PC-3 (cell line): ENCODE measurements at regions not wholly inside any gene's neighbourhood (a gene's known extent, or its start where the extent isn't known, plus 50 kb on each side); places are given as distances from the start of the nearest gene placed in this dataset.

ENCODE experiments used
- ATAC-seq: fragments of 200-7000 bp; cut with Tn5 transposase; 2 replicates; pipeline ENCODE4 v1.9.1; 2020; ENCODE audit warnings: mild to moderate bottlenecking, moderate library complexity
- BruUV-seq: library from RNA; stranded (reverse); fragments of 400-500 nt; replicated peaks from 2 replicates; lab custom pipeline; 2021; lab: Mats Ljungman, UMichigan
- CTCF ChIA-PET: fragments of 300-600 bp; sonication (Branson Sonifier 250); formaldehyde crosslinking; loops from one replicate; lab custom pipeline; 2022; ENCODE audit warnings: antibody characterized with exemption; lab: Charles Lee
- POLR2A ChIA-PET: fragments of 300-600 bp; sonication (Branson Sonifier 250); formaldehyde crosslinking; loops from one replicate; lab custom pipeline; 2022; ENCODE audit warnings: antibody characterized with exemption; ENCODE audit not compliant: unreplicated experiment; lab: Charles Lee
- DNase-seq: peaks from one replicate; pipeline ENCODE4 v3.0.0-alpha.2; 2015
- H2AFZ ChIP-seq: fragments of 300-600 bp; sonication (generic); 2 replicates; pipeline ENCODE4 v1.6.0; 2016; ENCODE audit warnings: antibody characterized with exemption, low read length
- H3F3A ChIP-seq: fragments of 300-600 bp; sonication (generic); one replicate; pipeline ENCODE4 v1.6.0; 2017; ENCODE audit warnings: antibody characterized with exemption, low read length, control low read depth, mild to moderate bottlenecking; ENCODE audit not compliant: unreplicated experiment
- H3K27ac ChIP-seq: fragments of 300-600 bp; sonication (generic); 2 replicates; pipeline ENCODE4 v1.5.1; 2016; ENCODE audit warnings: mild to moderate bottlenecking, low read length
- H3K27me3 ChIP-seq: fragments of 300-600 bp; sonication (generic); 2 replicates; pipeline ENCODE4 v1.6.1; 2016; ENCODE audit warnings: low read length, mixed read lengths
- H3K36me3 ChIP-seq: fragments of 300-600 bp; sonication (generic); 2 replicates; pipeline ENCODE4 v1.6.1; 2016; ENCODE audit warnings: low read depth, mixed run types, low read length, mixed read lengths
- H3K4me1 ChIP-seq: fragments of 300-600 bp; sonication (generic); 2 replicates; pipeline ENCODE4 v1.5.1; 2016; ENCODE audit warnings: low read length; ENCODE audit not compliant: insufficient read depth
- H3K4me2 ChIP-seq: fragments of 300-600 bp; sonication (generic); 2 replicates; pipeline ENCODE4 v1.6.0; 2016; ENCODE audit warnings: low read length
- H3K4me3 ChIP-seq: fragments of 300-600 bp; sonication (generic); 2 replicates; pipeline ENCODE4 v1.5.1; 2016; ENCODE audit warnings: mild to moderate bottlenecking, low read length, mixed read lengths
- H3K79me2 ChIP-seq: fragments of 300-600 bp; sonication (generic); 2 replicates; pipeline ENCODE4 v1.6.1; 2017; ENCODE audit warnings: low read length, mixed read lengths
- H3K9ac ChIP-seq: fragments of 300-600 bp; sonication (generic); 2 replicates; pipeline ENCODE4 v1.6.0; 2016; ENCODE audit warnings: mild to moderate bottlenecking, low read length
- H3K9me2 ChIP-seq: fragments of 300-600 bp; sonication (generic); replicated peaks from 2 replicates; pipeline ENCODE4 v1.6.1; 2016; ENCODE audit warnings: mixed run types, low read length, mixed read lengths
- H3K9me3 ChIP-seq: fragments of 300-600 bp; sonication (generic); 2 replicates; pipeline ENCODE4 v1.6.1; 2016; ENCODE audit warnings: low read length, mixed read lengths
- H4K20me1 ChIP-seq: fragments of 300-600 bp; sonication (generic); 2 replicates; pipeline ENCODE4 v1.6.1; 2016; ENCODE audit warnings: low read length, mixed read lengths
- CTCF ChIP-seq: fragments of 300-600 bp; sonication (generic); conservative IDR thresholded peaks from 2 replicates; pipeline ENCODE4 v1.5.1; 2017; ENCODE audit warnings: antibody characterized with exemption, low read depth, mild to moderate bottlenecking, low read length
- EZH2 ChIP-seq: fragments of 300-600 bp; sonication (generic); IDR thresholded peaks from one replicate; pipeline ENCODE4 v1.6.1; 2017; ENCODE audit warnings: antibody characterized with exemption, mild to moderate bottlenecking, low read length; ENCODE audit not compliant: unreplicated experiment
- EZH2phosphoT487 ChIP-seq: fragments of 300-600 bp; sonication (generic); IDR thresholded peaks from 2 replicates; pipeline ENCODE4 v1.6.1; 2018; ENCODE audit warnings: mild to moderate bottlenecking, antibody characterized with exemption, low read length, borderline replicate concordance
- intact Hi-C: fragments of 100-400 bp; cut with micrococcal nuclease; formaldehyde crosslinking; loops from 2 replicates; pipeline ENCODE4 v1.9.0; 2023

- no peaks in the 10 kb centered on the region for H3F3A ChIP-seq
- H3K36me3 ChIP-seq: no peaks in the 10 kb centered on the region
- TF ChIP-seq EZH2 (no peak), CTCF (no peak), EZH2phosphoT487 (no peak)
- ChIA-PET POLR2A (no interaction called here), CTCF (no interaction called here)
- H3K27me3 ChIP-seq: peaks cover 65% of the 10 kb centered on the region
- no peak overlapping the region for H2AFZ ChIP-seq
- H3K79me2 ChIP-seq: no peaks in the 10 kb centered on the region
- no peak overlapping the region for H3K9ac ChIP-seq
- H4K20me1 ChIP-seq: no peaks in the 10 kb centered on the region
- intact Hi-C loops: no loop called here
- DNase-seq (no peak), ATAC-seq (no peak)
- H3K4me1 ChIP-seq: no peaks in the 10 kb centered on the region
- no peak overlapping the region for H3K27ac ChIP-seq
- no peaks in the 10 kb centered on the region for H3K9me3 ChIP-seq
- H3K4me3 ChIP-seq: no peak overlapping the region
- H3K9me2 ChIP-seq: no peaks in the 10 kb centered on the region
- no peak overlapping the region for H3K4me2 ChIP-seq
- no TSS peak for BruUV-seq
Measured at GRCh38 chr2:175535631-175536030, 354.1 kb upstream of the ATP5MC3 start.

- Histone ChIP-seq H3K36me3 (no peaks in the 10 kb centered on the region), H3K9me3 (no peaks in the 10 kb centered on the region), H3K4me2 (no peak overlapping the region), H3K4me1 (no peaks in the 10 kb centered on the region), H3K79me2 (no peaks in the 10 kb centered on the region), H2AFZ (no peak overlapping the region), H3F3A (no peaks in the 10 kb centered on the region), H3K9me2 (no peaks in the 10 kb centered on the region), H3K9ac (no peak overlapping the region), H3K27ac (no peak overlapping the region), H4K20me1 (no peaks in the 10 kb centered on the region), H3K27me3 (peaks cover 25% of the 10 kb centered on the region), H3K4me3 (no peak overlapping the region)
- TF ChIP-seq CTCF (no peak), EZH2phosphoT487 (no peak), EZH2 (no peak)
- intact Hi-C loops: no loop called here
- DNase-seq: no peak
- ATAC-seq: no peak
- no TSS peak for BruUV-seq
- CTCF ChIA-PET: no interaction called here
- POLR2A ChIA-PET: no interaction called here
Measured at GRCh38 chr2:175525975-175526374, 344.5 kb upstream of the ATP5MC3 start.

- BruUV-seq: no TSS peak
Measured at GRCh38 chr2:175523001-175523400, 341.5 kb upstream of the ATP5MC3 start.

More at GRCh38 chr2:175523001-175523400, 341.5 kb upstream of the ATP5MC3 start:
- Histone ChIP-seq H3K9me3 (no peaks in the 10 kb centered on the region), H3K9me2 (no peaks in the 10 kb centered on the region), H3K79me2 (no peaks in the 10 kb centered on the region), H3F3A (no peaks in the 10 kb centered on the region), H3K36me3 (no peaks in the 10 kb centered on the region), H4K20me1 (no peaks in the 10 kb centered on the region), H2AFZ (no peak overlapping the region), H3K9ac (no peak overlapping the region), H3K4me3 (no peak overlapping the region), H3K27me3 (peaks cover 30% of the 10 kb centered on the region), H3K4me1 (no peaks in the 10 kb centered on the region), H3K27ac (no peak overlapping the region), H3K4me2 (no peak overlapping the region)
- ChIA-PET CTCF (no interaction called here), POLR2A (no interaction called here)
- ATAC-seq (no peak), DNase-seq (no peak)
- intact Hi-C loops: no loop called here
- TF ChIP-seq EZH2phosphoT487: no peak
- TF ChIP-seq EZH2: no peak
- TF ChIP-seq CTCF: no peak
